DND-41 (cell line): ENCODE measurements at regions not wholly inside any gene's neighbourhood (a gene's known extent, or its start where the extent isn't known, plus 50 kb on each side); places are given as distances from the start of the nearest gene placed in this dataset.

Experiments
- CTCF ChIP-seq: IDR thresholded peaks from 2 replicates; pipeline ENCODE4 v1.5.1; 2012; ENCODE audit warnings: borderline replicate concordance, low read length, moderate library complexity, mild to moderate bottlenecking; ENCODE audit not compliant: poor library complexity, severe bottlenecking; ENCODE audit errors: extremely low read depth
- EZH2 ChIP-seq: IDR thresholded peaks from 3 replicates; pipeline ENCODE4 v1.6.1; 2012; ENCODE audit warnings: borderline replicate concordance, low read depth, mild to moderate bottlenecking, moderate library complexity, low read length, inconsistent platforms; ENCODE audit not compliant: severe bottlenecking

- TF ChIP-seq CTCF (no peak), EZH2 (no peak)
Observed at GRCh38 chr1:29754573-29755375, 518.5 kb downstream of the PTPRU start.
